HL-60 (cell line): ENCODE measurements at regions not wholly inside any gene's neighbourhood (a gene's known extent, or its start where the extent isn't known, plus 50 kb on each side); places are given as distances from the start of the nearest gene placed in this dataset.

ENCODE experiments used
- GABPA ChIP-seq: IDR thresholded peaks from 2 replicates; pipeline ENCODE4 v1.6.1; 2012; ENCODE audit warnings: low read depth
- POLR2AphosphoS5 ChIP-seq: IDR thresholded peaks from 2 replicates; pipeline ENCODE4 v1.6.1; 2012; ENCODE audit warnings: low read depth
- TF ChIP-seq, protein P1 (sequence below): IDR thresholded peaks from one replicate; pipeline ENCODE4 v1.5.1; 2011; ENCODE audit warnings: low read length, control low read depth, inconsistent platforms; ENCODE audit not compliant: insufficient read depth

DNA sequence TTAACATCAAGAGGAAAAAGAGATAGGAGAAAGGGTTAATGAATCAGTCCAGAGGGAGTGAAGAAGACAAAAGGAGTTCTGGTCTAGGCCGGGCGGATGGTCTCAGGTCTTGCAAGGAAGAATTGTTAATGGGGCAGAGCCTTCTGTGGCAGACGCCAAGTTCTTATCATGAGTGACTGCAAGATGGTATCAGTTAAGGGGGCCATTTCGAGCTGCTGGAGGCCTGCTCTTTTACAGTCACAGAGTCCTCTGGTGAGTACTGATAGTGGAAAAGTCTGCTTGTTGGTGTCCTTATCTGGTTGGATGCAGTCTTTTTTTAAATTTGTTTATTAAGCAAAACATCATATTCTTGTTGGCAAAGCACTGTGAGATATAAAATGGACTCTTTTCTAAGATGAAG, 590.9 kb upstream of the SGCG start:
- TF ChIP-seq, protein P1, sequence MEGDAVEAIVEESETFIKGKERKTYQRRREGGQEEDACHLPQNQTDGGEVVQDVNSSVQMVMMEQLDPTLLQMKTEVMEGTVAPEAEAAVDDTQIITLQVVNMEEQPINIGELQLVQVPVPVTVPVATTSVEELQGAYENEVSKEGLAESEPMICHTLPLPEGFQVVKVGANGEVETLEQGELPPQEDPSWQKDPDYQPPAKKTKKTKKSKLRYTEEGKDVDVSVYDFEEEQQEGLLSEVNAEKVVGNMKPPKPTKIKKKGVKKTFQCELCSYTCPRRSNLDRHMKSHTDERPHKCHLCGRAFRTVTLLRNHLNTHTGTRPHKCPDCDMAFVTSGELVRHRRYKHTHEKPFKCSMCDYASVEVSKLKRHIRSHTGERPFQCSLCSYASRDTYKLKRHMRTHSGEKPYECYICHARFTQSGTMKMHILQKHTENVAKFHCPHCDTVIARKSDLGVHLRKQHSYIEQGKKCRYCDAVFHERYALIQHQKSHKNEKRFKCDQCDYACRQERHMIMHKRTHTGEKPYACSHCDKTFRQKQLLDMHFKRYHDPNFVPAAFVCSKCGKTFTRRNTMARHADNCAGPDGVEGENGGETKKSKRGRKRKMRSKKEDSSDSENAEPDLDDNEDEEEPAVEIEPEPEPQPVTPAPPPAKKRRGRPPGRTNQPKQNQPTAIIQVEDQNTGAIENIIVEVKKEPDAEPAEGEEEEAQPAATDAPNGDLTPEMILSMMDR, result no peak
- no peak for TF ChIP-seq GABPA
- TF ChIP-seq POLR2AphosphoS5, result no peak
